OCI-LY1 (cell line): ENCODE measurements at regions not wholly inside any gene's neighbourhood (a gene's known extent, or its start where the extent isn't known, plus 50 kb on each side); places are given as distances from the start of the nearest gene placed in this dataset.
"Not testable (repeated sequence)": the region's sequence is repeated elsewhere in the genome, so short reads cannot be mapped to it uniquely, and the experiment has no call there.

Experiments used
- H2AFZ ChIP-seq: fragments of 200-600 bp; sonication (generic), shearing (Covaris generic); 2 replicates; pipeline ENCODE4 v1.6.0; 2014; ENCODE audit warnings: antibody characterized with exemption, mild to moderate bottlenecking, low read length
- H3F3A ChIP-seq: fragments of 200-600 bp; sonication (generic), shearing (Covaris generic); 2 replicates; pipeline ENCODE4 v1.6.0; 2014; ENCODE audit warnings: mild to moderate bottlenecking, antibody characterized with exemption, low read length, moderate library complexity; ENCODE audit not compliant: insufficient read depth
- H3K27ac ChIP-seq: fragments of 200-600 bp; sonication (generic); 2 replicates; pipeline ENCODE4 v1.5.1; 2014; ENCODE audit warnings: low read length, mixed run types, mild to moderate bottlenecking, low read depth; ENCODE audit not compliant: poor library complexity, severe bottlenecking
- H3K27me3 ChIP-seq: fragments of 200-600 bp; sonication (generic); 2 replicates; pipeline ENCODE4 v1.6.0; 2014; ENCODE audit warnings: antibody characterized with exemption, mild to moderate bottlenecking, low read length, moderate library complexity; ENCODE audit not compliant: insufficient read depth
- H3K36me3 ChIP-seq: fragments of 200-600 bp; sonication (generic); 2 replicates; pipeline ENCODE4 v1.6.1; 2014; ENCODE audit warnings: mild to moderate bottlenecking, antibody characterized with exemption, low read length, moderate library complexity, mixed read lengths; ENCODE audit not compliant: insufficient read depth
- H3K4me1 ChIP-seq: fragments of 200-600 bp; sonication (generic); 2 replicates; pipeline ENCODE4 v1.5.1; 2014; ENCODE audit warnings: mild to moderate bottlenecking, low read length, moderate library complexity; ENCODE audit not compliant: insufficient read depth, severe bottlenecking
- H3K4me2 ChIP-seq: fragments of 200-600 bp; sonication (generic), shearing (Covaris generic); 2 replicates; pipeline ENCODE4 v1.6.1; 2014; ENCODE audit warnings: low read length
- H3K4me3 ChIP-seq: fragments of 200-600 bp; sonication (generic); 2 replicates; pipeline ENCODE4 v1.5.1; 2014; ENCODE audit warnings: low read length, low read depth, mild to moderate bottlenecking, mixed read lengths; ENCODE audit not compliant: poor library complexity, severe bottlenecking
- H3K79me2 ChIP-seq: fragments of 200-600 bp; shearing (Covaris generic); 2 replicates; pipeline ENCODE4 v1.6.1; 2016; ENCODE audit warnings: mixed run types, low read length, mixed read lengths; ENCODE audit not compliant: insufficient read depth
- H3K9ac ChIP-seq: fragments of 200-600 bp; sonication (generic), shearing (Covaris generic); 2 replicates; pipeline ENCODE4 v1.6.1; 2014; ENCODE audit warnings: mild to moderate bottlenecking, low read length, mixed read lengths
- H3K9me2 ChIP-seq: fragments of 200-600 bp; sonication (generic), shearing (Covaris generic); 2 replicates; pipeline ENCODE4 v1.6.1; 2014; ENCODE audit warnings: low read depth, mild to moderate bottlenecking, low read length, mixed read lengths
- H3K9me3 ChIP-seq: fragments of 200-600 bp; shearing (Covaris generic); 2 replicates; pipeline ENCODE4 v1.6.1; 2014; ENCODE audit warnings: low read length, mixed read lengths
- H4K20me1 ChIP-seq: fragments of 200-600 bp; sonication (generic), shearing (Covaris generic); 2 replicates; pipeline ENCODE4 v1.6.0; 2016; ENCODE audit warnings: mild to moderate bottlenecking, low read length; ENCODE audit not compliant: insufficient read depth
- CTCF ChIP-seq: fragments of 200-600 bp; sonication (generic), shearing (Covaris generic); IDR thresholded peaks from 2 replicates; pipeline ENCODE4 v1.5.1; 2017; ENCODE audit warnings: mild to moderate bottlenecking, antibody characterized with exemption, low read length, moderate library complexity, mixed read lengths
- EZH2 ChIP-seq: fragments of 200-600 bp; sonication (generic), shearing (Covaris generic); IDR thresholded peaks from 2 replicates; pipeline ENCODE4 v1.8.0; 2017; ENCODE audit warnings: borderline replicate concordance, mixed run types, mild to moderate bottlenecking, antibody characterized with exemption, low read length, moderate library complexity, mixed read lengths

DNA sequence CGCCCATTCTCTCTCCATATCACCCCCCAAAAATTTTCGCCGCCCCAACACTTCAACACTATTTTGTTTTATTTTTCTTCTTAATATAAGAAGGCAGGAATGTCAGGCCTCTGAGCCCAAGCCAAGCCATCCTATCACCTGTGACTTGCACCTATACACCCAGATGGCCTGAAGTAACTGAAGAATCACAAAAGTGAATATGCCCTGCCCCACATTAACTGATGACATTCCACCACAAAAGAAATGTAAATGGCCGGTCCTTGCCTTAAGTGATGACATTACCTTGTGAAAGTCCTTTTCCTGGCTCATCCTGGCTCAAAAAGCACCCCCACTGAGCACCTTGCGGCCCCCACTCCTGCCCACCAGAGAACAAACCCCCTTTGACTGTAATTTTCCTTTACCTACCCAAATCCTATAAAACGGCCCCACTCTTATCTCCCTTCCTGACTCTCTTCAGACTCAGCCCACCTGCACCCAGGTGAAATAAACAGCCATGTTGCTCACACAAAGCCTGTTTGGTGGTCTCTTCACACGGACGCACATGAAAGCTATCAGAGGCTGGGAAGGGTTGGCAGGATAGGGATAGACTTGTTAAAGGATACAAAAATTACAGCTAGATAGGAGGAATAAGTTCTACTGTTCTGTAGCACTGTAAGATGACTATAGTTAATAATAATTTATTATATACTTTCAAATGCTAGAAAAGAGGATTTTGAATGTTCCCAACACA, 130.9 kb upstream of the PALMD start:
- H3K36me3 ChIP-seq, H3K9me2 ChIP-seq, H3K27me3 ChIP-seq, H2AFZ ChIP-seq, H3K79me2 ChIP-seq, H3K4me2 ChIP-seq, H4K20me1 ChIP-seq, H3K4me3 ChIP-seq, H3K4me1 ChIP-seq, H3K27ac ChIP-seq, H3F3A ChIP-seq, H3K9me3 ChIP-seq, H3K9ac ChIP-seq: not testable (repeated sequence)

- TF ChIP-seq EZH2 (no peak), CTCF (no peak)
- no peaks in the 10 kb centered on the region for H3K9me3 ChIP-seq
- no peaks in the 10 kb centered on the region for H3K4me1 ChIP-seq
- no peaks in the 10 kb centered on the region for H4K20me1 ChIP-seq
- no peak overlapping the region for H3K4me3 ChIP-seq
- no peaks in the 10 kb centered on the region for H3K36me3 ChIP-seq
- no peak overlapping the region for H3K4me2 ChIP-seq
- H3K27me3 ChIP-seq: no peaks in the 10 kb centered on the region
- H3K27ac ChIP-seq: no peak overlapping the region
- no peaks in the 10 kb centered on the region for H3K79me2 ChIP-seq
- no peak overlapping the region for H3K9ac ChIP-seq
- H2AFZ ChIP-seq: no peak overlapping the region
- H3F3A ChIP-seq: no peaks in the 10 kb centered on the region
- H3K9me2 ChIP-seq: no peaks in the 10 kb centered on the region
Observed at GRCh38 chr1:99516141-99516540, 129.8 kb upstream of the PALMD start.

DNA sequence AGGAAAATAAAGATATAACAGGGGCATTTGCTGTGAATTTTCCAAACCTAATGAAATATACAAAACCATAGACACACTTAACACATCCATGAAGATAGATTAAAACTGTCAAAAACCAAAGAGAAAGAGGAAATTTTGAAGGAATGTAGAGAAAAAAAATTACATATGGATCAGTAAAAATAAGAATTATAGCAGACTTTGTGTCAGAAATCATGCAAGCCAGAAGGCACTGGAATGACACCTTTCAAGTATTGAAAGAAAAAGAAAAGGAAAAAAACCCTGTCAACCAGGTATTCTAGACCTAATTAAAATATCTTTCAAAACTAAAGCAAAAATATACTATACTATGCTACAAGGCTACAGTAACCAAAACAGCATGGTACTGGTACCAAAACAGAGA, 125.8 kb upstream of the PALMD start:
- Histone ChIP-seq H2AFZ (no peak overlapping the region), H3K4me1 (no peaks in the 10 kb centered on the region), H3K79me2 (no peaks in the 10 kb centered on the region), H3K36me3 (no peaks in the 10 kb centered on the region), H3K4me3 (no peak overlapping the region), H3K9ac (no peak overlapping the region), H3K27me3 (no peaks in the 10 kb centered on the region), H3K27ac (no peak overlapping the region), H3F3A (no peaks in the 10 kb centered on the region), H4K20me1 (no peaks in the 10 kb centered on the region), H3K9me2 (no peaks in the 10 kb centered on the region), H3K9me3 (no peaks in the 10 kb centered on the region), H3K4me2 (no peak overlapping the region)
- TF ChIP-seq EZH2: no peak
- TF ChIP-seq CTCF: no peak

- H3K27ac ChIP-seq: no peak overlapping the region
- no peaks in the 10 kb centered on the region for H4K20me1 ChIP-seq
- no peaks in the 10 kb centered on the region for H3F3A ChIP-seq
Observed at GRCh38 chr1:99525331-99525730, 120.6 kb upstream of the PALMD start.

More at GRCh38 chr1:99525331-99525730, 120.6 kb upstream of the PALMD start:
- no peaks in the 10 kb centered on the region for H3K27me3 ChIP-seq
- no peaks in the 10 kb centered on the region for H3K9me2 ChIP-seq
- no peaks in the 10 kb centered on the region for H3K9me3 ChIP-seq
- no peaks in the 10 kb centered on the region for H3K36me3 ChIP-seq
- no peak overlapping the region for H2AFZ ChIP-seq
- no peaks in the 10 kb centered on the region for H3K79me2 ChIP-seq
- H3K9ac ChIP-seq: no peak overlapping the region
- TF ChIP-seq CTCF (no peak), EZH2 (no peak)
- no peak overlapping the region for H3K4me3 ChIP-seq
- no peak overlapping the region for H3K4me2 ChIP-seq
- no peaks in the 10 kb centered on the region for H3K4me1 ChIP-seq
